Liver (tissue), 3 donors: ENCODE measurements at regions not wholly inside any gene's neighbourhood (a gene's known extent, or its start where the extent isn't known, plus 50 kb on each side); places are given as distances from the start of the nearest gene placed in this dataset.

Experiments used
- ATF3 ChIP-seq: IDR thresholded peaks from 2 replicates; pipeline ENCODE4 v1.6.1; 2016; ENCODE audit warnings: antibody characterized with exemption
- CTCF ChIP-seq: fragments of 150-350 bp; IDR thresholded peaks from 2 replicates; pipeline ENCODE4 v1.5.1; 2017; ENCODE audit warnings: improper control_type of control experiment, low read depth, low read length; ENCODE audit not compliant: missing input control
- GABPA ChIP-seq, 2 donors: IDR thresholded peaks in 1 of 2; conservative IDR thresholded peaks in 1 of 2; 2 replicates each; pipeline ENCODE4 v1.6.1; 2016; ENCODE audit warnings: antibody characterized with exemption in 2 of 2, mild to moderate bottlenecking in 1 of 2, moderate library complexity in 1 of 2
- HNF4A ChIP-seq, 2 donors: conservative IDR thresholded peaks; 2 replicates each; pipeline ENCODE4 v1.6.1; 2016; ENCODE audit warnings: antibody characterized with exemption in 2 of 2, mild to moderate bottlenecking in 2 of 2
- MAX ChIP-seq: IDR thresholded peaks from 2 replicates; pipeline ENCODE4 v1.6.1; 2016; ENCODE audit warnings: antibody characterized with exemption
- RAD21 ChIP-seq, 2 donors: IDR thresholded peaks; 2 replicates each; pipeline ENCODE4 v1.6.1; 2016; ENCODE audit warnings: antibody characterized with exemption in 2 of 2, mild to moderate bottlenecking in 2 of 2
- REST ChIP-seq: IDR thresholded peaks from 2 replicates; pipeline ENCODE4 v1.6.1; 2016; ENCODE audit warnings: antibody characterized with exemption, mild to moderate bottlenecking
- SP1 ChIP-seq: IDR thresholded peaks from 2 replicates; pipeline ENCODE4 v1.6.1; 2018; ENCODE audit warnings: antibody characterized with exemption, mild to moderate bottlenecking
- TAF1 ChIP-seq: conservative IDR thresholded peaks from 2 replicates; pipeline ENCODE4 v1.6.1; 2016; ENCODE audit warnings: antibody characterized with exemption, mild to moderate bottlenecking
- YY1 ChIP-seq: IDR thresholded peaks from 2 replicates; pipeline ENCODE4 v1.6.1; 2016; ENCODE audit warnings: antibody characterized with exemption, mild to moderate bottlenecking
- donor health status: healthy.
- donor health status: healthy.

- TF ChIP-seq TAF1 (no peak), CTCF (no peak), YY1 (no peak), MAX (no peak), SP1 (no peak), RAD21 (IDR thresholded peaks at IDR 0.05) (no peak), REST (no peak), HNF4A (conservative IDR thresholded peaks at IDR 0.05) (no peak), ATF3 (no peak), GABPA (IDR thresholded peaks at IDR 0.05 in 1 of 2, conservative IDR thresholded peaks at IDR 0.05 in 1 of 2) (no peak)
Measured at GRCh38 chrX:149280011-149280410, 225.1 kb downstream of the IDS start.
